DND-41 (cell line): ENCODE measurements at regions not wholly inside any gene's neighbourhood (a gene's known extent, or its start where the extent isn't known, plus 50 kb on each side); places are given as distances from the start of the nearest gene placed in this dataset.
"Not testable (repeated sequence)": the region's sequence is repeated elsewhere in the genome, so short reads cannot be mapped to it uniquely, and the experiment has no call there.

Source experiments
- ATAC-seq: fragments of 200-7000 bp; cut with Tn5 transposase; 3 replicates; pipeline ENCODE4 v1.9.1; 2021; ENCODE audit warnings: low read depth; ENCODE audit not compliant: insufficient read depth
- DNase-seq: peaks from one replicate; pipeline ENCODE4 v3.0.0-alpha.2; 2020
- H2AFZ ChIP-seq: 2 replicates; pipeline ENCODE4 v1.6.0; 2012; ENCODE audit warnings: low read depth, low read length
- H3K27ac ChIP-seq: 2 replicates; pipeline ENCODE4 v1.5.1; 2012; ENCODE audit warnings: low read length, inconsistent platforms
- H3K27me3 ChIP-seq: fragments of 200-600 bp; sonication (generic); 2 replicates; pipeline ENCODE4 v1.6.0; 2012; ENCODE audit warnings: low read length, mild to moderate bottlenecking, inconsistent platforms; ENCODE audit not compliant: insufficient read depth, poor library complexity
- H3K36me3 ChIP-seq: 2 replicates; pipeline ENCODE4 v1.5.1; 2012; ENCODE audit warnings: low read length, inconsistent platforms; ENCODE audit not compliant: insufficient read depth
- H3K4me1 ChIP-seq: 2 replicates; pipeline ENCODE4 v1.5.1; 2012; ENCODE audit warnings: mild to moderate bottlenecking, low read length; ENCODE audit not compliant: insufficient read depth
- H3K4me2 ChIP-seq: 2 replicates; pipeline ENCODE4 v1.6.0; 2012; ENCODE audit warnings: mild to moderate bottlenecking, moderate library complexity, low read length, inconsistent platforms; ENCODE audit not compliant: insufficient read depth
- H3K4me3 ChIP-seq, 2 experiments: fragments of 200-600 bp in 1 of 2; shearing (Covaris generic) in 1 of 2; 2 replicates each; pipeline ENCODE4 v1.5.1; 2012 to 2016; ENCODE audit warnings: inconsistent platforms in 2 of 2, low read length in 2 of 2, mild to moderate bottlenecking in 2 of 2, low read depth in 1 of 2, moderate library complexity in 1 of 2
- H3K79me2 ChIP-seq: 2 replicates; pipeline ENCODE4 v1.6.0; 2012; ENCODE audit warnings: low read length, inconsistent platforms; ENCODE audit not compliant: insufficient read depth
- H3K9ac ChIP-seq: 2 replicates; pipeline ENCODE4 v1.6.0; 2012; ENCODE audit warnings: low read depth, mild to moderate bottlenecking, inconsistent platforms, low read length, moderate library complexity
- H3K9me3 ChIP-seq: 2 replicates; pipeline ENCODE4 v1.5.1; 2012; ENCODE audit warnings: low read length, moderate library complexity, mild to moderate bottlenecking, inconsistent platforms; ENCODE audit not compliant: insufficient read depth, severe bottlenecking
- H4K20me1 ChIP-seq: 2 replicates; pipeline ENCODE4 v1.6.0; 2012; ENCODE audit warnings: low read length; ENCODE audit not compliant: insufficient read depth
- CTCF ChIP-seq: IDR thresholded peaks from 2 replicates; pipeline ENCODE4 v1.5.1; 2012; ENCODE audit warnings: borderline replicate concordance, low read length, moderate library complexity, mild to moderate bottlenecking; ENCODE audit not compliant: poor library complexity, severe bottlenecking; ENCODE audit errors: extremely low read depth
- EZH2 ChIP-seq: IDR thresholded peaks from 3 replicates; pipeline ENCODE4 v1.6.1; 2012; ENCODE audit warnings: borderline replicate concordance, low read depth, mild to moderate bottlenecking, moderate library complexity, low read length, inconsistent platforms; ENCODE audit not compliant: severe bottlenecking

GRCh38 chr3:81837071-81837593 lies 75.7 kb upstream of the GBE1 start:
- Histone ChIP-seq H3K4me2 (no peak overlapping the region), H3K36me3 (no peaks in the 10 kb centered on the region), H4K20me1 (no peaks in the 10 kb centered on the region), H3K4me1 (peaks cover 53% of the 10 kb centered on the region), H3K9me3 (no peaks in the 10 kb centered on the region), H3K9ac (no peak overlapping the region), H2AFZ (peak overlapping the region; percentile 37; the same call in 1 of the 2 replicates), H3K4me3 (no peak overlapping the region), H3K27ac (no peak overlapping the region), H3K79me2 (no peaks in the 10 kb centered on the region), H3K27me3 (no peaks in the 10 kb centered on the region)
- TF ChIP-seq EZH2 (no peak), CTCF (no peak)
- ATAC-seq (no peak), DNase-seq (no peak)

GRCh38 chr3:81829937-81830336 lies 68.5 kb upstream of the GBE1 start:
- no peak overlapping the region for H3K4me2 ChIP-seq
- H3K27ac ChIP-seq: no peak overlapping the region
- H3K9ac ChIP-seq: no peak overlapping the region
- DNase-seq (no peak), ATAC-seq (no peak)
- no peaks in the 10 kb centered on the region for H3K36me3 ChIP-seq
- TF ChIP-seq CTCF (no peak), EZH2 (no peak)
- no peak overlapping the region for H2AFZ ChIP-seq
- H4K20me1 ChIP-seq: no peaks in the 10 kb centered on the region
- peaks cover 11% of the 10 kb centered on the region for H3K4me1 ChIP-seq
- H3K9me3 ChIP-seq: no peaks in the 10 kb centered on the region
- H3K4me3 ChIP-seq: no peak overlapping the region
- H3K27me3 ChIP-seq: no peaks in the 10 kb centered on the region
- no peaks in the 10 kb centered on the region for H3K79me2 ChIP-seq

GRCh38 chr3:81829272-81829671 lies 67.8 kb upstream of the GBE1 start:
- ATAC-seq, H3K36me3 ChIP-seq, H4K20me1 ChIP-seq, H3K27me3 ChIP-seq, H2AFZ ChIP-seq, H3K79me2 ChIP-seq, H3K4me3 ChIP-seq, H3K27ac ChIP-seq, H3K4me2 ChIP-seq, H3K9ac ChIP-seq, H3K9me3 ChIP-seq, DNase-seq: not testable (repeated sequence)
- peaks cover 13% of the 10 kb centered on the region for H3K4me1 ChIP-seq

- Histone ChIP-seq H2AFZ (peak overlapping the region; percentile 22; the same call in 1 of the 2 replicates), H3K79me2 (no peaks in the 10 kb centered on the region), H3K36me3 (peaks cover 11% of the 10 kb centered on the region), H3K4me1 (peaks cover 21% of the 10 kb centered on the region), H3K4me2 (no peak overlapping the region), H3K9ac (no peak overlapping the region), H4K20me1 (no peaks in the 10 kb centered on the region), H3K9me3 (peaks cover 17% of the 10 kb centered on the region), H3K27ac (no peak overlapping the region), H3K4me3 (no peak overlapping the region), H3K27me3 (no peaks in the 10 kb centered on the region)
- ATAC-seq (no peak), DNase-seq (no peak)
- no peak for TF ChIP-seq CTCF
- TF ChIP-seq EZH2: no peak
Measured at GRCh38 chr3:81823882-81824395, 62.5 kb upstream of the GBE1 start.
